ENCODE measurements at regions not wholly inside any gene's neighbourhood (a gene's known extent, or its start where the extent isn't known, plus 50 kb on each side); places are given as distances from the start of the nearest gene placed in this dataset.

GRCh38 chr20:52899041-52899608, 73.0 kb upstream of the TSHZ2 start:
- no peak overlapping the region for H3K4me3 ChIP-seq (ENCODE audit: low read length, poor library complexity, severe bottlenecking)
- H3F3A ChIP-seq (ENCODE audit: low read depth) = no peaks in the 10 kb centered on the region
- H3K27me3 ChIP-seq (ENCODE audit: insufficient read depth, low read length, poor library complexity, severe bottlenecking) = no peaks in the 10 kb centered on the region
- H3K4me1 ChIP-seq (ENCODE audit: insufficient read depth, low read length, poor library complexity, severe bottlenecking) = no peaks in the 10 kb centered on the region
- H3K9ac ChIP-seq (ENCODE audit: low read depth, low read length, poor library complexity, severe bottlenecking) = no peak overlapping the region
- H3K9me2 ChIP-seq (replicated peaks; ENCODE audit: low read depth, low read length) = no peaks in the 10 kb centered on the region
- H3K79me2 ChIP-seq (ENCODE audit: insufficient read depth, low read length) = no peaks in the 10 kb centered on the region
- no peak overlapping the region for H3K4me2 ChIP-seq (ENCODE audit: low read depth, low read length, poor library complexity, severe bottlenecking)
- no peak for TF ChIP-seq EZH2phosphoT487 (IDR thresholded peaks at IDR 0.05; ENCODE audit: borderline replicate concordance)
- TF ChIP-seq, protein P1, sequence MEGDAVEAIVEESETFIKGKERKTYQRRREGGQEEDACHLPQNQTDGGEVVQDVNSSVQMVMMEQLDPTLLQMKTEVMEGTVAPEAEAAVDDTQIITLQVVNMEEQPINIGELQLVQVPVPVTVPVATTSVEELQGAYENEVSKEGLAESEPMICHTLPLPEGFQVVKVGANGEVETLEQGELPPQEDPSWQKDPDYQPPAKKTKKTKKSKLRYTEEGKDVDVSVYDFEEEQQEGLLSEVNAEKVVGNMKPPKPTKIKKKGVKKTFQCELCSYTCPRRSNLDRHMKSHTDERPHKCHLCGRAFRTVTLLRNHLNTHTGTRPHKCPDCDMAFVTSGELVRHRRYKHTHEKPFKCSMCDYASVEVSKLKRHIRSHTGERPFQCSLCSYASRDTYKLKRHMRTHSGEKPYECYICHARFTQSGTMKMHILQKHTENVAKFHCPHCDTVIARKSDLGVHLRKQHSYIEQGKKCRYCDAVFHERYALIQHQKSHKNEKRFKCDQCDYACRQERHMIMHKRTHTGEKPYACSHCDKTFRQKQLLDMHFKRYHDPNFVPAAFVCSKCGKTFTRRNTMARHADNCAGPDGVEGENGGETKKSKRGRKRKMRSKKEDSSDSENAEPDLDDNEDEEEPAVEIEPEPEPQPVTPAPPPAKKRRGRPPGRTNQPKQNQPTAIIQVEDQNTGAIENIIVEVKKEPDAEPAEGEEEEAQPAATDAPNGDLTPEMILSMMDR (conservative IDR thresholded peaks at IDR 0.05; ENCODE audit: low read length) = no peak
- H3K9me3 ChIP-seq (ENCODE audit: insufficient read depth, low read depth, low read length) = 0 out of 2 replicates have a peak, but pooled peaks cover 4% of the 10 kb centered on the region
- no peaks in the 10 kb centered on the region for H3K36me3 ChIP-seq (ENCODE audit: insufficient read depth, low read length)
- no peak overlapping the region for H2AFZ ChIP-seq (ENCODE audit: low read length)
- no peaks in the 10 kb centered on the region for H4K20me1 ChIP-seq (ENCODE audit: insufficient read depth, low read length, poor library complexity, severe bottlenecking)

DNA sequence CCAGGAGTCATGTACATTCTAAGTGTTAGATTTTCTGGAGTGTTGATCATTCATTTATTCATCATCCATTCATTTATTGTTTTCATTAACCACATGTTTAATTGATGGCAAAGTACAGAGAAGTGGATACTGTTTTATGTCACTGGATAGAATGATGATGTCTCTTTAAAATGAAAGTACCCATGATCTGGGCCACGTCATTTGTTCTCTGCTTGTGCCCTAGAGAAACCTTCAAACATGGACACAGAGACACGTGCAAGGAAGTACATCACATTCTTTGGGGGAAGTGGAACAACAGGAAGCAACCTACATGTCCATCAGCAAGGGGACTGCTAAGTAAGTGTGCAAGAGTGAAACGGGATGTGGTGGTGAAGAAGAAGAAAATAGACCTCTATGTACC, 75.8 kb upstream of the TSHZ2 start:
- no peak overlapping the region for H3K4me2 ChIP-seq (ENCODE audit: low read depth, low read length, poor library complexity, severe bottlenecking)
- no peaks in the 10 kb centered on the region for H4K20me1 ChIP-seq (ENCODE audit: insufficient read depth, low read length, poor library complexity, severe bottlenecking)
- no peaks in the 10 kb centered on the region for H3K9me2 ChIP-seq (replicated peaks; ENCODE audit: low read depth, low read length)
- H3K4me3 ChIP-seq (ENCODE audit: low read length, poor library complexity, severe bottlenecking) = no peak overlapping the region
- H3F3A ChIP-seq (ENCODE audit: low read depth) = no peaks in the 10 kb centered on the region
- 0 out of 2 replicates have a peak, but pooled peaks cover 4% of the 10 kb centered on the region for H3K9me3 ChIP-seq (ENCODE audit: insufficient read depth, low read depth, low read length)
- H3K9ac ChIP-seq (ENCODE audit: low read depth, low read length, poor library complexity, severe bottlenecking) = no peak overlapping the region
- no peaks in the 10 kb centered on the region for H3K79me2 ChIP-seq (ENCODE audit: insufficient read depth, low read length)
- peak overlapping the region; percentile 21; the same call in 1 of the 2 replicates for H2AFZ ChIP-seq (ENCODE audit: low read length)
- H3K27me3 ChIP-seq (ENCODE audit: insufficient read depth, low read length, poor library complexity, severe bottlenecking) = no peaks in the 10 kb centered on the region
- H3K4me1 ChIP-seq (ENCODE audit: insufficient read depth, low read length, poor library complexity, severe bottlenecking) = no peaks in the 10 kb centered on the region
- no peaks in the 10 kb centered on the region for H3K36me3 ChIP-seq (ENCODE audit: insufficient read depth, low read length)
- TF ChIP-seq, protein P1 (conservative IDR thresholded peaks at IDR 0.05; ENCODE audit: low read length) = no peak
- no peak for TF ChIP-seq EZH2phosphoT487 (IDR thresholded peaks at IDR 0.05; ENCODE audit: borderline replicate concordance)

DNA sequence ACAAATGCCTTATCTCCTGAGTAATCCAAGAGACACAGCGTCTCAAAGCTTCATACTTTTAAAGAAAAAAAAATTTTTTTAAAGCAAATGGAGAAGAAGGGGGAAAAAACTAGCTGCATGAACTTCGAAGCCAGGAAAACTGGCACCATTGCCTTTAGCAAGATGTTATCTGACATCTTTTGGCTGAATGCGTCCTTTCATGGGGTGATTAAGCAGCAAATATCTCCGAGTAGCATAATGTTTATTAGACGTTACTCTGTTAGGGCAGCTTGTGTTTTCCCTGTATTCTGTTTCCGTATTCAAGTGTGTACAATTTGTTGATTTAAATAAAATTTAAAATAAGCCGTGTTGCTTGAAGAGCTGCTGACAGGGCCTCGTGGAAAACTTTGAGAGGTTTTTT, 76.5 kb upstream of the TSHZ2 start:
- Histone ChIP-seq H4K20me1 (ENCODE audit: insufficient read depth, low read length, poor library complexity, severe bottlenecking) (no peaks in the 10 kb centered on the region), H3K9me2 (replicated peaks; ENCODE audit: low read depth, low read length) (no peaks in the 10 kb centered on the region), H3K4me3 (ENCODE audit: low read length, poor library complexity, severe bottlenecking) (no peak overlapping the region), H3K36me3 (ENCODE audit: insufficient read depth, low read length) (no peaks in the 10 kb centered on the region), H3K4me2 (ENCODE audit: low read depth, low read length, poor library complexity, severe bottlenecking) (no peak overlapping the region), H3K9me3 (ENCODE audit: insufficient read depth, low read depth, low read length) (0 out of 2 replicates have a peak, but pooled peaks cover 4% of the 10 kb centered on the region), H3K9ac (ENCODE audit: low read depth, low read length, poor library complexity, severe bottlenecking) (no peak overlapping the region), H3K4me1 (ENCODE audit: insufficient read depth, low read length, poor library complexity, severe bottlenecking) (no peaks in the 10 kb centered on the region), H3F3A (ENCODE audit: low read depth) (no peaks in the 10 kb centered on the region), H3K27me3 (ENCODE audit: insufficient read depth, low read length, poor library complexity, severe bottlenecking) (no peaks in the 10 kb centered on the region), H3K79me2 (ENCODE audit: insufficient read depth, low read length) (no peaks in the 10 kb centered on the region), H2AFZ (ENCODE audit: low read length) (no peak overlapping the region)
- TF ChIP-seq EZH2phosphoT487 (IDR thresholded peaks at IDR 0.05; ENCODE audit: borderline replicate concordance) = no peak
- TF ChIP-seq, protein P1 (conservative IDR thresholded peaks at IDR 0.05; ENCODE audit: low read length) = no peak
